ENCODE measurements at regions not wholly inside any gene's neighbourhood (a gene's known extent, or its start where the extent isn't known, plus 50 kb on each side); places are given as distances from the start of the nearest gene placed in this dataset.

DNA sequence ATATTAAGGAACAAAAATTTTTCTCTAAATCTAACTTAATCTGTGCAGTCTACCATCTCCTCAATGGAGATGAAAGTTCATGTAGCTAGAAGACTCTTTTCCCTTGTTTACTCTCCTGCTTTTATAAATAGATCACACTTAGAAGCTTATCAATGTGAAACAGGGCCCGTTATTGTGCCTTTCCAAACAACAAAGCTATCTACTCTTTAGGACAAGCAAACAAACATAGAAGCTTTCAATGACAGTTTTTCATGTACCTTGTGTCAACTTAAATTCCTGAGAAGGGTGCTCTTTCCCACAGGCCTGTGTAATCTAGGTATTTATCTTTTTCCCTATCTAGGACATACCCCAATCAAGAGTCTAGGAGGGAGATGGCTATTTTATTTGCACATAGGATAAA lies 247.8 kb upstream of the CWC22 start:
- peaks cover 15 to 20% of the 10 kb centered on the region in 2 experiments for H3K4me1 Mint-ChIP-seq
- H3K27ac Mint-ChIP-seq = no peak overlapping the region
- Histone ChIP-seq H2BK5ac (ENCODE audit: insufficient read length, low read length) (no peak overlapping the region), H3K4ac (ENCODE audit: low read depth, low read length) (no peak overlapping the region), H3T11ph (ENCODE audit: low read length) (no peak overlapping the region), H3K27ac (ENCODE audit: insufficient read length, low read depth, low read length) (no peak overlapping the region), H3K79me1 (ENCODE audit: insufficient read depth, low read depth, low read length, poor library complexity, severe bottlenecking) (no peaks in the 10 kb centered on the region), H2AK5ac (ENCODE audit: insufficient read length, low read length) (no peak overlapping the region), H4K8ac (replicated peaks; ENCODE audit: insufficient read length, low read depth, low read length) (no peak overlapping the region), H2BK20ac (ENCODE audit: low read depth, low read length, poor library complexity, severe bottlenecking) (no peak overlapping the region), H2AFZ (ENCODE audit: low read length) (no peak overlapping the region), H2BK12ac (ENCODE audit: insufficient read length, low read depth, low read length) (no peak overlapping the region), H3K23ac (ENCODE audit: insufficient read length, low read depth, low read length) (no peak overlapping the region), H3K27me3 (ENCODE audit: insufficient read depth, low read length) (no peaks in the 10 kb centered on the region), H3K79me2 (ENCODE audit: insufficient read depth, low read length) (no peaks in the 10 kb centered on the region), H4K91ac (ENCODE audit: insufficient read length, low read depth, low read length) (no peak overlapping the region), H2BK15ac (ENCODE audit: low read depth, low read length) (no peak overlapping the region), H3K18ac (ENCODE audit: insufficient read length, low read depth, low read length) (no peak overlapping the region), H4K20me1 (ENCODE audit: control insufficient read depth, insufficient read depth, insufficient read length) (no peaks in the 10 kb centered on the region), H3K23me2 (ENCODE audit: insufficient read length, low read depth, low read length, poor library complexity, severe bottlenecking) (no peaks in the 10 kb centered on the region), H3K14ac (ENCODE audit: insufficient read depth, low read length) (no peak overlapping the region), H3K4me1 (ENCODE audit: insufficient read depth, low read length) (no peaks in the 10 kb centered on the region; the same call in 1 of the 2 replicates), H2BK120ac (ENCODE audit: low read depth, low read length, poor library complexity, severe bottlenecking) (no peak overlapping the region), H3K9ac (ENCODE audit: extremely low read depth, insufficient read length, low read length) (no peak overlapping the region), H3K9me3 (ENCODE audit: control insufficient read depth, low read depth, low read length) (no peaks in the 10 kb centered on the region), H3K4me2 (ENCODE audit: insufficient read depth, insufficient read length, low read length) (no peak overlapping the region), H4K5ac (ENCODE audit: insufficient read length, low read depth, low read length) (no peak overlapping the region), H3K56ac (ENCODE audit: insufficient read length, low read depth, low read length) (no peak overlapping the region)
- peaks cover 0 to 4% (median 0%) of the 10 kb centered on the region in 3 experiments; a peak in 1 of 7 replicates for H3K36me3 Mint-ChIP-seq (ENCODE audit: insufficient read depth in 1 of 3, low read depth in 3 of 3)
- WGBS (ENCODE audit: extremely low coverage, insufficient read length, low lambda C conversion rate) = no CpG with 5 or more reads among the region's 1 CpG
- TF ChIP-seq, protein P1, sequence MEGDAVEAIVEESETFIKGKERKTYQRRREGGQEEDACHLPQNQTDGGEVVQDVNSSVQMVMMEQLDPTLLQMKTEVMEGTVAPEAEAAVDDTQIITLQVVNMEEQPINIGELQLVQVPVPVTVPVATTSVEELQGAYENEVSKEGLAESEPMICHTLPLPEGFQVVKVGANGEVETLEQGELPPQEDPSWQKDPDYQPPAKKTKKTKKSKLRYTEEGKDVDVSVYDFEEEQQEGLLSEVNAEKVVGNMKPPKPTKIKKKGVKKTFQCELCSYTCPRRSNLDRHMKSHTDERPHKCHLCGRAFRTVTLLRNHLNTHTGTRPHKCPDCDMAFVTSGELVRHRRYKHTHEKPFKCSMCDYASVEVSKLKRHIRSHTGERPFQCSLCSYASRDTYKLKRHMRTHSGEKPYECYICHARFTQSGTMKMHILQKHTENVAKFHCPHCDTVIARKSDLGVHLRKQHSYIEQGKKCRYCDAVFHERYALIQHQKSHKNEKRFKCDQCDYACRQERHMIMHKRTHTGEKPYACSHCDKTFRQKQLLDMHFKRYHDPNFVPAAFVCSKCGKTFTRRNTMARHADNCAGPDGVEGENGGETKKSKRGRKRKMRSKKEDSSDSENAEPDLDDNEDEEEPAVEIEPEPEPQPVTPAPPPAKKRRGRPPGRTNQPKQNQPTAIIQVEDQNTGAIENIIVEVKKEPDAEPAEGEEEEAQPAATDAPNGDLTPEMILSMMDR (conservative IDR thresholded peaks at IDR 0.05) = no peak
- H3K9me3 Mint-ChIP-seq = 0 out of 5 replicates have a peak, but pooled peaks cover 0 to 2% of the 10 kb centered on the region in 2 experiments
- H3K27me3 Mint-ChIP-seq (ENCODE audit: low read depth) = no peaks in the 10 kb centered on the region
- H3K4me3 Mint-ChIP-seq = no peak overlapping the region
- no peak for DNase-seq

Measured in H9 (cell line).